Astrocyte of the spinal cord (primary cell): ENCODE measurements at regions not wholly inside any gene's neighbourhood (a gene's known extent, or its start where the extent isn't known, plus 50 kb on each side); places are given as distances from the start of the nearest gene placed in this dataset.

ENCODE experiments used
- DNase-seq: peaks from one replicate; pipeline ENCODE4 v3.0.0; 2011; ENCODE audit warnings: low read depth, low spot score
- H3K4me3 ChIP-seq: 2 replicates; pipeline ENCODE4 v1.5.1; 2011; ENCODE audit warnings: low read depth, mild to moderate bottlenecking, low read length, moderate library complexity
- in situ Hi-C: cut with HindIII; loops from 2 replicates; pipeline ENCODE4 v1.10.0; 2017; ENCODE audit warnings: low sequenced_read_pairs
- TF ChIP-seq, protein P1 (sequence below): IDR thresholded peaks from 2 replicates; pipeline ENCODE4 v1.5.1; 2012; ENCODE audit warnings: low read depth, mild to moderate bottlenecking, low read length, inconsistent platforms

DNA sequence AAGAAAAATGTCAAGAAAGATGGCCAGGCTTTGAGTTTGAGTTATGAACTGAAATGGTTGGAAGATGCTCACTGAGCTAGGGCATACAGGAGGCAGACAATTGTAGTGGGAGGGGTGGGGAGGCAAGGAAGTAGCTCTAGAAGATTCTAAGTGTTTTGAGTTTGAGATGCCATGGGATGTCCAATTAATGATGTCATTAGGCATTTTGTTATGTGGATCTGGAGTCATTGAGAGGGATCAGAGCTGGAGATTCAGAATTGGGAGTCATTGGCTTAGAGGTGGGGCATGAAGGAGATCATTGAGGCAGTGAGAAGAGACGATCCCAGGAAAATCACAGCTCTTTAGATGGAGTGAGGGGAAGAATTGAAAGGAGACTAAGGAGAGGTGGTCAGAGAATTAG lies 111.5 kb upstream of the ZNF618 start:
- H3K4me3 ChIP-seq, result no peak overlapping the region
- in situ Hi-C loops, result no loop called here
- DNase-seq, result no peak
- TF ChIP-seq, protein P1, sequence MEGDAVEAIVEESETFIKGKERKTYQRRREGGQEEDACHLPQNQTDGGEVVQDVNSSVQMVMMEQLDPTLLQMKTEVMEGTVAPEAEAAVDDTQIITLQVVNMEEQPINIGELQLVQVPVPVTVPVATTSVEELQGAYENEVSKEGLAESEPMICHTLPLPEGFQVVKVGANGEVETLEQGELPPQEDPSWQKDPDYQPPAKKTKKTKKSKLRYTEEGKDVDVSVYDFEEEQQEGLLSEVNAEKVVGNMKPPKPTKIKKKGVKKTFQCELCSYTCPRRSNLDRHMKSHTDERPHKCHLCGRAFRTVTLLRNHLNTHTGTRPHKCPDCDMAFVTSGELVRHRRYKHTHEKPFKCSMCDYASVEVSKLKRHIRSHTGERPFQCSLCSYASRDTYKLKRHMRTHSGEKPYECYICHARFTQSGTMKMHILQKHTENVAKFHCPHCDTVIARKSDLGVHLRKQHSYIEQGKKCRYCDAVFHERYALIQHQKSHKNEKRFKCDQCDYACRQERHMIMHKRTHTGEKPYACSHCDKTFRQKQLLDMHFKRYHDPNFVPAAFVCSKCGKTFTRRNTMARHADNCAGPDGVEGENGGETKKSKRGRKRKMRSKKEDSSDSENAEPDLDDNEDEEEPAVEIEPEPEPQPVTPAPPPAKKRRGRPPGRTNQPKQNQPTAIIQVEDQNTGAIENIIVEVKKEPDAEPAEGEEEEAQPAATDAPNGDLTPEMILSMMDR, result no peak

DNA sequence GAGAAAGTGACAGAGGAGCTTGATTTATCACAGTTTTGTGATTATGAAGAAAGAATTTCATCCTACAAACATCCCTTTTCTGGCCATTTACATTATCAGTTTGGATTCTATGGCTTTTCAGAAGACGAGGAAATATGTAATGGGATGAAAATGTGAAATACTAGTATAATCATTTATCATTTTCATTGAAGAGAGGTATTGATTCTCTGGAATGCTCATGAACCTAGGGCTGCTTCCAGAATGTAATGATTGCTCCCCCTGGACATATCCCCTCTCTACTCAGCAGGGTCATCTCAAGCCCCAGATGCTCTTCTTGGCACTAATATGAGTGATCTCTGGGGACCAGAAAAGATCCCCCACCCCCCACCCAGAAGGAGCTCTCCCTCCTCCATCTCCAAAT lies 106.7 kb upstream of the ZNF618 start:
- no peak overlapping the region for H3K4me3 ChIP-seq
- DNase-seq, result no peak
- TF ChIP-seq, protein P1, result no peak
- in situ Hi-C loops, result no loop called here

DNA sequence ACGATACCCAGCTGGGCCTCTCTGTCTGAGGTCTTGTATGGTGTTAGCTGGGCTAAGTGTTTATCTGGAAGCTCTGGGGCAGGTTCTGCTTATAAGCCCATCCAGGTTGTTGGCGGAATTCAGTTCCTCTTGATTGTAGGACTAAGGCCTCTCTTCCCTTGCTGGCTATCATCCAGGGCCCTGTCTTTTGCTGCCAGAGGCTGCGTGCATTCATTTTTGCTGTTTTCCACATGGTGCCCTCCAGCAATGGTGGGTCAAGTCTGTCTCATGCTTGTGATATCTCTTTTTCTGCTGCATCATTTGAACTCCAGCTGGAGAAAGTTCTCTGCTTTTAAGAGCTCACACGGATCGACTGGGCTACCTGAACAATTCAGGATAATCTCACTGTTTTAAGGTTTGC lies 105.7 kb upstream of the ZNF618 start:
- TF ChIP-seq, protein P1, result no peak
- no peak overlapping the region for H3K4me3 ChIP-seq
- no peak for DNase-seq
- in situ Hi-C loops, result no loop called here

DNA sequence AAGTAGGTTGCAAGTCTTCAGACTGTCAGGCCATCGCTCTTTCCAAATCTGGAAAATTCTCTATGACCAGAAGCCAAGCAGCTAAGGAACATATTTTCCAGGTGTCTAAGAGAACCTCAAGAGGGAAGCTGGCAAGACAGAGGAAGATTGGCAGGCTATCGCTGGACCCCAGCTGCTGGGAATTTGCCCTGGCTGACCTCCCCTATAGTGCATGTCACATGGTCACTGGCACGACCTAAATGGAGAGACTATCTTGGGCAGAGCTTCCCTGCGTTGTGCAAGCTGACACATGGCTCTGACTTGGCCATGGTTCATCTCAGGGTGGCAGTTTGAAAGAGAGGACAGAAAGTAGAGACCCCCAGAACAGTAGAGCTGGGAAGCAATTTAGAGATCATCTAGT lies 104.9 kb upstream of the ZNF618 start:
- no peak overlapping the region for H3K4me3 ChIP-seq
- in situ Hi-C loops, result no loop called here
- TF ChIP-seq, protein P1, result no peak
- DNase-seq, result no peak

DNA sequence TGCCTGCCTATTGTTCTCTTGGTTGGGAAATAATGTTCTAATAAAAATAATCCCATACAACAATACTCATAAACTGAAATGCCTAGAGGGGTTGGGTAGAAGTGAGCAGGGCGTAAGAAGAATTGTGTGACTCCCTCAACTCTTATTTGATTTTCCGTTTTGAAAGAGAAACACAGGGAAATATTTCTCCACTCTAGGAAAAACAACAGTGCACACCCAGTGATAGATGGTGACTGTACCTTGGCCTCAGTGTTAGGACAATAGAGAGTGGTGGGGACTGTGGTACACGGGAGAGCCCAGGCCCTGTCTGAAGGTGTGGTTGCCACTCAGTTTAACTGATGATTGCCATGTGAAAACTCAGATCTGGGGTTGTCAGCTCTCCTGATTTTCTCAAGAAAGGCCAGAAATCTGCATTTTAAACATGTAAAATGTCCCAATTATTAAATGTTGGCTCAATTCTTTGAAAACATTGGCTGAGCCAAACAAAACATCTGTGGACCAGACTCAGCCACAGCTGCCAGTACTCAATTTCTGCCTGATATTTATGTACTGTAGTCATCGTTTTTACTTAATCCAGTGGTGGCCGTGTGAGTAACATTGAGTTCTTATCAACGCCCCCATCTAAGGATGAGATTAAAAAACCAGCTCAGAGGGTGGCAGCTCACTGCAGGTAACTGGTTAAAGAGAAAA lies 103.8 kb upstream of the ZNF618 start:
- in situ Hi-C loops, result no loop called here
- H3K4me3 ChIP-seq, result no peak overlapping the region
- TF ChIP-seq, protein P1, result no peak
- peak; percentile 69 for DNase-seq

DNA sequence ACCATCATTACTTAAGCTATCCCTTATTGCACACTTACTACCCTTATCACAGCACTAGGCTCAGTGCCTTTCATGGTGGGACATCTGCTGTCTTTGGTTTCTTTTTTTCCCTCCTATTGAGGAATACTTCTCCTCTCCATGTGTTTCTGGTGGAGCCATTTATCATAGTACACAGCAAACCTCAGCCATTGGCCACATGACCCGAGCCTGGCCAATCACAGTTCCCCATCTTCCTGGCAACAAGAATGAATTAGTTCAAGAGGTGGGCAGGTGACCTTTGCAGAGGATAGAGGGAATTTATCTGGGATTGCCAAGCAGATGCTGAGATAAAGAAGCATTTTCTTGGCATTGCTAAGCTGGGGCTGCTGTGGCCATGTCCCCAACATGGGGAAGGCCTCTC lies 101.1 kb upstream of the ZNF618 start:
- in situ Hi-C loops, result no loop called here
- no peak overlapping the region for H3K4me3 ChIP-seq
- TF ChIP-seq, protein P1, result no peak
- no peak for DNase-seq
